BJ (cell line): ENCODE measurements at regions not wholly inside any gene's neighbourhood (a gene's known extent, or its start where the extent isn't known, plus 50 kb on each side); places are given as distances from the start of the nearest gene placed in this dataset. TPM values are rescaled to one million over a fixed set of nuclear protein-coding genes. Genes with fewer than 3 reads are reported as not detected.

Experiments
- CTCF ChIA-PET: fragments of 350-600 bp; formaldehyde crosslinking; extraction: SDS; loops from one replicate; lab custom pipeline; 2021; ENCODE audit warnings: antibody characterized with exemption, inconsistent platforms; lab: Yijun Ruan, JAX
- POLR2A ChIA-PET: fragments of 300-600 bp; sonication (Branson Sonifier 250); formaldehyde crosslinking; extraction: SDS; loops from one replicate; lab custom pipeline; 2021; ENCODE audit warnings: antibody characterized with exemption; lab: Charles Lee
- DNase-seq: peaks from one replicate; pipeline ENCODE4 v3.0.0-alpha.2; 2011; ENCODE audit warnings: low read depth
- H3K27me3 ChIP-seq: 2 replicates; pipeline ENCODE4 v1.6.0; 2011; ENCODE audit warnings: low read length; ENCODE audit not compliant: control insufficient read depth, insufficient read depth
- H3K36me3 ChIP-seq: 2 replicates; pipeline ENCODE4 v1.5.1; 2011; ENCODE audit warnings: low read length; ENCODE audit not compliant: control insufficient read depth, insufficient read depth
- H3K4me3 ChIP-seq: 2 replicates; pipeline ENCODE4 v1.5.1; 2011; ENCODE audit warnings: low read depth, mild to moderate bottlenecking, control low read depth, low read length
- small RNA-seq: library from RNA; depleted of rRNA; stranded (forward); fragments of <200 nt; gene quantifications from one replicate; pipeline ENCODE3, GENCODE V24; 2012; ENCODE audit warnings: low replicate concordance, low read depth; ENCODE audit not compliant: insufficient read length
- TF ChIP-seq, protein P1 (sequence below): IDR thresholded peaks from 2 replicates; pipeline ENCODE4 v1.5.1; 2011; ENCODE audit warnings: low read depth, mild to moderate bottlenecking, control low read depth, inconsistent platforms, low read length, moderate library complexity; ENCODE audit not compliant: insufficient read depth

DNA sequence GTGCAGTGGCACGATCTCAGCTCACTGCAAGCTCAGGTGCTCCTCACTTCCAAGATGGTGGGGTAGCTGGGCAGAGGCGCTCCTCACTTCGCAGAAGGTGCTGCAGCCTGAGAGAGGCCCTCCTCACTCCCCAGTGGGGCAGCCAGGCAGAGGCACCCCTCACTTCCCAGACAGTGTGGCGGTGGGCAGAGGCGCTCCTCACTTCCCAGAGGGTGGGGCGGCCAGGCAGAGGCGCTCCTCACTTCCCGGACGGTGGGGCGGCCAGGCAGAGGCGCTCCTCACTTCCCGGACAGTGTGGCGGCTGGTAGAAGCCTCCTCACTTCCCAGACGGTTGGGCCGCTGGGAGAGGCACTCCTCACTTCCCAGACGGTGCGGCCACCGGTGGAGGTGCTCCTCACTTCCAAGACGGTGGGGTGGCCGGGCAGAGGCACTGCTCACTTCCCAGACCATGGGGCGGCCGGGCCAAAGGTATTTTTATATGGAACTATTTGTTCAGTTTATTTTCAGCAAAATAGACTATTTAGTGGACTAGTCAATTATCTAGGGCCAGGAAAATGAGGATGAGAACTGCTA, 57.7 kb upstream of the PPP1R9A start:
- DNase-seq, result no peak
- ChIA-PET CTCF (no interaction called here), POLR2A (no interaction called here)
- Histone ChIP-seq H3K36me3 (no peaks in the 10 kb centered on the region), H3K4me3 (no peak overlapping the region), H3K27me3 (no peaks in the 10 kb centered on the region)
- TF ChIP-seq, protein P1, sequence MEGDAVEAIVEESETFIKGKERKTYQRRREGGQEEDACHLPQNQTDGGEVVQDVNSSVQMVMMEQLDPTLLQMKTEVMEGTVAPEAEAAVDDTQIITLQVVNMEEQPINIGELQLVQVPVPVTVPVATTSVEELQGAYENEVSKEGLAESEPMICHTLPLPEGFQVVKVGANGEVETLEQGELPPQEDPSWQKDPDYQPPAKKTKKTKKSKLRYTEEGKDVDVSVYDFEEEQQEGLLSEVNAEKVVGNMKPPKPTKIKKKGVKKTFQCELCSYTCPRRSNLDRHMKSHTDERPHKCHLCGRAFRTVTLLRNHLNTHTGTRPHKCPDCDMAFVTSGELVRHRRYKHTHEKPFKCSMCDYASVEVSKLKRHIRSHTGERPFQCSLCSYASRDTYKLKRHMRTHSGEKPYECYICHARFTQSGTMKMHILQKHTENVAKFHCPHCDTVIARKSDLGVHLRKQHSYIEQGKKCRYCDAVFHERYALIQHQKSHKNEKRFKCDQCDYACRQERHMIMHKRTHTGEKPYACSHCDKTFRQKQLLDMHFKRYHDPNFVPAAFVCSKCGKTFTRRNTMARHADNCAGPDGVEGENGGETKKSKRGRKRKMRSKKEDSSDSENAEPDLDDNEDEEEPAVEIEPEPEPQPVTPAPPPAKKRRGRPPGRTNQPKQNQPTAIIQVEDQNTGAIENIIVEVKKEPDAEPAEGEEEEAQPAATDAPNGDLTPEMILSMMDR, result no peak

DNA sequence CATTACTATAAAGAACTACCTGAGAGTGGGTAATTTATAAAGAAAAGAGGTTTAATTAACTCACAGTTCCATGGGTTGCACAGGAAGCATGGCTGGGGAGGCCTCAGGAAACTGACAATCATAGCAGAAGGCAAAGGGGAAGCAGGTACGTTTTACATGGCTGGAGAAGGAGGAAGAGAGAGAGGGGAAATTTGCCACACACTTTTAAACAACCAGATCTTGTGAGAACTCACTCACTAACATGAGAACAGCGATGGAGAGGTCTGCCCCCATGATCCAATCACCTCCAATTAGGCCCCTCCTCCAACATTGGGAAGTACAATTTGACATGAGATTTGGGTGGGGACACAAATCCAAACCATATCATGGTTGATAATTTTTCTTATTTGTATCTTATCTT, 51.8 kb upstream of the PPP1R9A start:
- no peaks in the 10 kb centered on the region for H3K36me3 ChIP-seq
- TF ChIP-seq, protein P1, result no peak
- no peak for DNase-seq
- no peaks in the 10 kb centered on the region for H3K27me3 ChIP-seq
- ChIA-PET CTCF (no interaction called here), POLR2A (no interaction called here)
- H3K4me3 ChIP-seq, result no peak overlapping the region

DNA sequence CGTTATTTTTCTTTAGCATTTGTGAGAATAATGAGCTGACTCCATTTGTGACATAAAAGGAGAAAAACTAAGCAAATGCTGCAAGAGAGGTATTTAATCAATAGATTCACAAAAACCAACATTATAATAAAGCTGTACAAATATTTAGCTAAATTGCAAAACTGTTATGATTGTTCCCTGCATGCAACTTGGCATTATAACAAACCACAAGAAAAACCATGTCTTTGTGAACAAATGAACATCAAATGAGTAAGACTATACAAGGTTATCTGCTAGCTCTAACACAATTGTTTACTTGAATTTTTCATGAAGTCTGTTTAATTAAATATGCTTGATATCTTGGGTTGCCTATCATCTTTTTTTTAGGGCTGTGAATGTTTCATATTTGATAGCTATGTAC, 50.8 kb upstream of the PPP1R9A start:
- no peaks in the 10 kb centered on the region for H3K36me3 ChIP-seq
- CTCF ChIA-PET, result no interaction called here
- POLR2A ChIA-PET, result no interaction called here
- DNase-seq, result no peak
- TF ChIP-seq, protein P1, result no peak
- no peak overlapping the region for H3K4me3 ChIP-seq
- H3K27me3 ChIP-seq, result no peaks in the 10 kb centered on the region

Small RNA genes lying in the stretch of these regions (small RNA-seq; reads per million reads assigned to genes)
- gene RN7SKP129 (not detected), gene RNU6-956P (not detected)
